ENCODE measurements at regions not wholly inside any gene's neighbourhood (a gene's known extent, or its start where the extent isn't known, plus 50 kb on each side); places are given as distances from the start of the nearest gene placed in this dataset.
A peak's percentile ranks its signal among the peaks of the same experiment; 100 is the strongest.

GRCh38 chr5:96147866-96148265 lies 186.2 kb upstream of the ELL2 start:
- H3K36me3 ChIP-seq = no peaks in the 10 kb centered on the region
- no peaks in the 10 kb centered on the region for H3K27me3 ChIP-seq
- no peak for DNase-seq
- H3K4me1 ChIP-seq = peaks cover 8 to 24% (median 15%) of the 10 kb centered on the region in 4 donors
- 94 to 100% (median 95%) methylated on average over 2 of the region's 2 CpGs for WGBS, 5 donors
- no peak overlapping the region for H3K27ac ChIP-seq
- TF ChIP-seq EP300 (IDR thresholded peaks at IDR 0.05) (no peak), POLR2A (IDR thresholded peaks at IDR 0.05) (no peak), POLR2AphosphoS5 (IDR thresholded peaks at IDR 0.05) (no peak)
- TF ChIP-seq, protein P1, sequence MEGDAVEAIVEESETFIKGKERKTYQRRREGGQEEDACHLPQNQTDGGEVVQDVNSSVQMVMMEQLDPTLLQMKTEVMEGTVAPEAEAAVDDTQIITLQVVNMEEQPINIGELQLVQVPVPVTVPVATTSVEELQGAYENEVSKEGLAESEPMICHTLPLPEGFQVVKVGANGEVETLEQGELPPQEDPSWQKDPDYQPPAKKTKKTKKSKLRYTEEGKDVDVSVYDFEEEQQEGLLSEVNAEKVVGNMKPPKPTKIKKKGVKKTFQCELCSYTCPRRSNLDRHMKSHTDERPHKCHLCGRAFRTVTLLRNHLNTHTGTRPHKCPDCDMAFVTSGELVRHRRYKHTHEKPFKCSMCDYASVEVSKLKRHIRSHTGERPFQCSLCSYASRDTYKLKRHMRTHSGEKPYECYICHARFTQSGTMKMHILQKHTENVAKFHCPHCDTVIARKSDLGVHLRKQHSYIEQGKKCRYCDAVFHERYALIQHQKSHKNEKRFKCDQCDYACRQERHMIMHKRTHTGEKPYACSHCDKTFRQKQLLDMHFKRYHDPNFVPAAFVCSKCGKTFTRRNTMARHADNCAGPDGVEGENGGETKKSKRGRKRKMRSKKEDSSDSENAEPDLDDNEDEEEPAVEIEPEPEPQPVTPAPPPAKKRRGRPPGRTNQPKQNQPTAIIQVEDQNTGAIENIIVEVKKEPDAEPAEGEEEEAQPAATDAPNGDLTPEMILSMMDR (IDR thresholded peaks at IDR 0.05) = no peak
- intact Hi-C loops (cut with DNase I; ENCODE audit: low total_unique reads) = no loop called here
- no peak overlapping the region for H3K4me3 ChIP-seq
- H3K9me3 ChIP-seq = no peaks in the 10 kb centered on the region

DNA sequence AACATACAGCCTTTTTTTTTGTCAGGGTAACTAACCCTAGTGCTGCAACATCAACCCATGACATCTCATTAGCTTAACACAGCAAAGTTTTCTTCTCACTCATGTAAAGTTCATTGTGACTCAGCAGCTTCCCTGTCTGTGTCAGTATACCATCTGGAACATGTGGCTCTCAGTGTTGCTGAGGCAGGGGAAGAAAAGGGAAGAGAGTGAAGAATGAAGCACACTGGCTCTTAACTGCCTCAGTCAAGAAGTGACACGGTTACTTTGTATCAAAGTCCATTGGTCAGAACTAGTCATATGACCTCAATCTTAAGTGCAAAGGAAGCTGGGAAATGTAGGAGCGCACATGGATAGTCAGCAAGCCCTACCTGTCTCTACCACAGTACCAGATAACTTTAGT lies 185.0 kb upstream of the ELL2 start:
- H3K9me3 ChIP-seq = no peaks in the 10 kb centered on the region
- TF ChIP-seq, protein P1 (IDR thresholded peaks at IDR 0.05) = no peak
- TF ChIP-seq POLR2AphosphoS5 (IDR thresholded peaks at IDR 0.05) = peak in 1 of 3 donors; percentile 56
- intact Hi-C loops (cut with DNase I; ENCODE audit: low total_unique reads) = no loop called here
- H3K27ac ChIP-seq = no peak overlapping the region
- DNase-seq = peak in 1 of 2 donors; percentile 40
- no peaks in the 10 kb centered on the region for H3K27me3 ChIP-seq
- H3K4me1 ChIP-seq = peaks cover 8 to 27% (median 16%) of the 10 kb centered on the region in 4 donors
- H3K36me3 ChIP-seq = no peaks in the 10 kb centered on the region
- H3K4me3 ChIP-seq = no peak overlapping the region
- 60 to 75% (median 70%) methylated on average over 2 of the region's 2 CpGs for WGBS, 5 donors

- Histone ChIP-seq H3K4me1 (peaks cover 8 to 32% (median 17%) of the 10 kb centered on the region in 4 donors), H3K27me3 (no peaks in the 10 kb centered on the region), H3K4me3 (no peak overlapping the region), H3K36me3 (no peaks in the 10 kb centered on the region), H3K9me3 (no peaks in the 10 kb centered on the region), H3K27ac (no peak overlapping the region)
- intact Hi-C loops (cut with DNase I; ENCODE audit: low total_unique reads) = no loop called here
- DNase-seq = peak; percentile 65 to 69
- TF ChIP-seq POLR2AphosphoS5 (IDR thresholded peaks at IDR 0.05) (no peak), EP300 (IDR thresholded peaks at IDR 0.05) (no peak), POLR2A (IDR thresholded peaks at IDR 0.05) (no peak)
- TF ChIP-seq, protein P1 (IDR thresholded peaks at IDR 0.05) = no peak
- WGBS, 5 donors = 40 to 67% (median 55%) methylated on average over 3 of the region's 3 CpGs
These were observed 182.6 kb upstream of the ELL2 start for GRCh38 chr5:96144289-96144688.

DNA sequence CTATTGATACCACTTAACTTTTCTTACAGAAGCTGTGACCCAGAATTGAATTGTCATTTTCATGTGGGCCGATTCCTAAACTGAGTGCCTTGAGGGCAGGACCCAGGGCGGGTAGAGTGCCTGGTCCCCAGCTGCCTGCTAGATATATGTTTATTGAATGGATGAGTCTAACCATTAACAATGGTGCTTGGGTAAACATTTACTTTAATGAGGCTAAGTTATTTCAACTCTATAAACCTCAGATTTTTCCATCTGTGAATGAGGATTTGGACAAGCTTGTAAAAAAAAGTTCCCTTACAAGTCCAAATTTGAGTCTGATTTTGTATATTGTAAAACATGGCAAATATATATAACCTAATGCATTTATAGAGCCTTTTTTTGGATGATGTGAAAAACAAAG lies 181.8 kb upstream of the ELL2 start:
- intact Hi-C loops (cut with DNase I; ENCODE audit: low total_unique reads) = no loop called here

More for the DNA sequence above, 181.8 kb upstream of the ELL2 start:
- peak overlapping the region in 2 of 5 donors; percentile 31 to 44 for H3K27ac ChIP-seq
- H3K4me1 ChIP-seq = peaks cover 8 to 32% (median 17%) of the 10 kb centered on the region in 4 donors
- no peaks in the 10 kb centered on the region for H3K36me3 ChIP-seq
- no peaks in the 10 kb centered on the region for H3K27me3 ChIP-seq
- TF ChIP-seq POLR2AphosphoS5 (IDR thresholded peaks at IDR 0.05) (no peak), EP300 (IDR thresholded peaks at IDR 0.05) (no peak), POLR2A (IDR thresholded peaks at IDR 0.05) (no peak)
- TF ChIP-seq, protein P1 (IDR thresholded peaks at IDR 0.05) = no peak
- H3K4me3 ChIP-seq = no peak overlapping the region
- WGBS, 5 donors = 34 to 57% (median 45%) methylated on average over 2 of the region's 2 CpGs
- no peak for DNase-seq
- no peaks in the 10 kb centered on the region for H3K9me3 ChIP-seq

All from stomach (tissue), 8 donors.